Endodermal cell (in vitro differentiated cells): ENCODE measurements at regions not wholly inside any gene's neighbourhood (a gene's known extent, or its start where the extent isn't known, plus 50 kb on each side); places are given as distances from the start of the nearest gene placed in this dataset.

Experiments used
- DNase-seq: peaks from one replicate; pipeline ENCODE4 v3.0.0-alpha.2; 2017
- H3K27ac ChIP-seq: 2 replicates; pipeline ENCODE4 v1.5.1; 2013; ENCODE audit warnings: mild to moderate bottlenecking, low read depth, low read length, moderate library complexity
- H3K27me3 ChIP-seq: 2 replicates; pipeline ENCODE4 v1.6.1; 2013; ENCODE audit warnings: mild to moderate bottlenecking, low read length, moderate library complexity; ENCODE audit not compliant: insufficient read depth, control insufficient read depth, poor library complexity, severe bottlenecking
- H3K36me3 ChIP-seq: 2 replicates; pipeline ENCODE4 v1.7.0; 2013; ENCODE audit warnings: mild to moderate bottlenecking, low read length, moderate library complexity; ENCODE audit not compliant: control insufficient read depth, insufficient read depth
- H3K4me1 ChIP-seq: one replicate; pipeline ENCODE4 v1.7.0; 2013; ENCODE audit warnings: low read length; ENCODE audit not compliant: control insufficient read depth, insufficient read depth
- H3K4me3 ChIP-seq: 2 replicates; pipeline ENCODE4 v1.5.1; 2013; ENCODE audit warnings: mild to moderate bottlenecking, low read length, moderate library complexity
- H3K9ac ChIP-seq: 2 replicates; pipeline ENCODE4 v1.6.1; 2013; ENCODE audit warnings: mild to moderate bottlenecking, low read length, moderate library complexity; ENCODE audit not compliant: poor library complexity, severe bottlenecking; ENCODE audit errors: extremely low read depth
- H3K9me3 ChIP-seq: 2 replicates; pipeline ENCODE4 v1.6.1; 2013; ENCODE audit warnings: mild to moderate bottlenecking, low read length, moderate library complexity; ENCODE audit not compliant: control insufficient read depth
- H3K27ac Mint-ChIP-seq: 2 replicates; pipeline ENCODE4 v1.8.0; 2020; ENCODE audit warnings: mixed read lengths
- H3K27me3 Mint-ChIP-seq: 2 replicates; pipeline ENCODE4 v1.8.0; 2021; ENCODE audit warnings: mild to moderate bottlenecking, mixed read lengths; ENCODE audit not compliant: insufficient read depth
- H3K36me3 Mint-ChIP-seq: 2 replicates; pipeline ENCODE4 v1.8.0; 2020; ENCODE audit warnings: low read depth, mixed read lengths
- H3K4me1 Mint-ChIP-seq: 2 replicates; pipeline ENCODE4 v1.8.0; 2020; ENCODE audit warnings: mixed read lengths
- H3K4me3 Mint-ChIP-seq: 2 replicates; pipeline ENCODE4 v1.8.0; 2020; ENCODE audit warnings: mild to moderate bottlenecking, moderate library complexity, mixed read lengths
- H3K9me3 Mint-ChIP-seq: 2 replicates; pipeline ENCODE4 v1.8.0; 2020; ENCODE audit warnings: mild to moderate bottlenecking, mixed read lengths
- CTCF ChIP-seq: fragments of 200-600 bp; sonication (generic); conservative IDR thresholded peaks from 2 replicates; pipeline ENCODE4 v1.5.0; 2021; ENCODE audit warnings: antibody characterized with exemption, mild to moderate bottlenecking
- WGBS, 2 experiments: methylation state at CpG; one replicate each; pipeline versions ENCODE4 v1.1.5 to v1.1.7; 2013; ENCODE audit warnings: missing lambda C conversion rate in 2 of 2, mixed read lengths in 1 of 2; ENCODE audit not compliant: insufficient coverage in 1 of 2, insufficient read length in 1 of 2; 5-methylcytosine and 5-hydroxymethylcytosine counted together

- H3K27ac Mint-ChIP-seq, result no peak overlapping the region
- H3K9me3 Mint-ChIP-seq, result no peaks in the 10 kb centered on the region
- no peaks in the 10 kb centered on the region for H3K27me3 Mint-ChIP-seq
- H3K4me3 Mint-ChIP-seq, result no peak overlapping the region
- no peak for TF ChIP-seq CTCF
- Histone ChIP-seq H3K27ac (no peak overlapping the region), H3K9me3 (no peaks in the 10 kb centered on the region), H3K36me3 (no peaks in the 10 kb centered on the region), H3K27me3 (no peaks in the 10 kb centered on the region), H3K9ac (no peak overlapping the region), H3K4me1 (no peaks in the 10 kb centered on the region), H3K4me3 (no peak overlapping the region)
- H3K36me3 Mint-ChIP-seq, result no peaks in the 10 kb centered on the region
- no peak for DNase-seq
- peaks cover 13% of the 10 kb centered on the region for H3K4me1 Mint-ChIP-seq
- 90 to 95% methylated on average over 6 of the region's 6 CpGs for WGBS, 2 experiments
Observed at GRCh38 chr16:26712876-26713275, 353.9 kb upstream of the C16orf82 start.

- H3K4me3 Mint-ChIP-seq, result no peak overlapping the region
- Histone ChIP-seq H3K9me3 (no peaks in the 10 kb centered on the region), H3K27me3 (no peaks in the 10 kb centered on the region), H3K9ac (no peak overlapping the region), H3K27ac (no peak overlapping the region), H3K4me3 (no peak overlapping the region), H3K36me3 (no peaks in the 10 kb centered on the region), H3K4me1 (no peaks in the 10 kb centered on the region)
- H3K36me3 Mint-ChIP-seq, result no peaks in the 10 kb centered on the region
- no peak for TF ChIP-seq CTCF
- H3K9me3 Mint-ChIP-seq, result no peaks in the 10 kb centered on the region
- peaks cover 10% of the 10 kb centered on the region for H3K4me1 Mint-ChIP-seq
- H3K27me3 Mint-ChIP-seq, result no peaks in the 10 kb centered on the region
- H3K27ac Mint-ChIP-seq, result no peak overlapping the region
- WGBS, 2 experiments, result 91 to 100% methylated on average over 1 of the region's 1 CpG
- DNase-seq, result no peak
Observed at GRCh38 chr16:26715969-26716368, 350.8 kb upstream of the C16orf82 start.

GRCh38 chr16:26717826-26718225 is 348.9 kb upstream of the C16orf82 start:
- Histone ChIP-seq H3K36me3 (no peaks in the 10 kb centered on the region), H3K27me3 (no peaks in the 10 kb centered on the region), H3K27ac (no peak overlapping the region), H3K9ac (no peak overlapping the region), H3K4me1 (no peaks in the 10 kb centered on the region), H3K4me3 (no peak overlapping the region), H3K9me3 (no peaks in the 10 kb centered on the region)
- Mint-ChIP-seq H3K27ac (no peak overlapping the region), H3K36me3 (no peaks in the 10 kb centered on the region), H3K9me3 (no peaks in the 10 kb centered on the region), H3K4me1 (peaks cover 10% of the 10 kb centered on the region), H3K27me3 (no peaks in the 10 kb centered on the region), H3K4me3 (no peak overlapping the region)
- 80 to 88% methylated on average over 4 to 5 of the region's 5 CpGs for WGBS, 2 experiments
- DNase-seq, result no peak
- no peak for TF ChIP-seq CTCF
